IPS-18a (cell line): ENCODE measurements at regions not wholly inside any gene's neighbourhood (a gene's known extent, or its start where the extent isn't known, plus 50 kb on each side); places are given as distances from the start of the nearest gene placed in this dataset.
"Not testable (repeated sequence)": the region's sequence is repeated elsewhere in the genome, so short reads cannot be mapped to it uniquely, and the experiment has no call there.

Experiments used
- H3K27ac ChIP-seq: one replicate; pipeline ENCODE4 v1.5.1; 2013; ENCODE audit warnings: low read length
- H3K27me3 ChIP-seq: one replicate; pipeline ENCODE4 v1.6.1; 2013; ENCODE audit warnings: mild to moderate bottlenecking, low read length; ENCODE audit not compliant: control insufficient read depth, insufficient read depth
- H3K36me3 ChIP-seq: one replicate; pipeline ENCODE4 v1.6.1; 2013; ENCODE audit warnings: low read depth, low read length; ENCODE audit not compliant: control insufficient read depth
- H3K4me1 ChIP-seq: one replicate; pipeline ENCODE4 v1.6.1; 2013; ENCODE audit warnings: low read depth, low read length; ENCODE audit not compliant: control insufficient read depth
- H3K4me3 ChIP-seq: one replicate; pipeline ENCODE4 v1.5.1; 2013; ENCODE audit warnings: low read length
- H3K9ac ChIP-seq: one replicate; pipeline ENCODE4 v1.6.1; 2013; ENCODE audit warnings: mild to moderate bottlenecking, low read length, moderate library complexity
- H3K9me3 ChIP-seq: one replicate; pipeline ENCODE4 v1.6.1; 2013; ENCODE audit warnings: low read depth, low read length; ENCODE audit not compliant: control insufficient read depth

DNA sequence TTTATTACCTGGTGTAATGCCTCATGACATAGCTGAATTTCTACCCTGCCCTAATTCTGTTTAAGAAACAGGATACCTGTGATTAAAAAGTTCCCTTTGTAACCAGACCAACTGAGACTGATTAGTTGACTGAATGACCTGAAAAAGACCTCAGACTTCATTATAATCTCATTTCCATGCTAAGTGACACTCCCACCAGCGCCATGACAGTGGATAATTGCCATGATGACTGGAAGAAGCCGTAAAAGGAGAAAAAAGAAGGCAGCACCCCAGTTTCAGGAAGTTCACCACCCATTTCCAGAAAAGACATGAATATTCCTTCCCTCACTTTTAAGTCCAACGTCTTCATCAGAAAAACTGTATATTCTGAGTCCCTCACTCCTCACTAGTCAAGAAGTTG is 125.6 kb upstream of the HS3ST4 start:
- Histone ChIP-seq H3K9me3 (no peaks in the 10 kb centered on the region), H3K4me3 (no peak overlapping the region), H3K36me3 (no peaks in the 10 kb centered on the region), H3K4me1 (peaks cover 9% of the 10 kb centered on the region), H3K27me3 (no peaks in the 10 kb centered on the region), H3K9ac (no peak overlapping the region), H3K27ac (no peak overlapping the region)

DNA sequence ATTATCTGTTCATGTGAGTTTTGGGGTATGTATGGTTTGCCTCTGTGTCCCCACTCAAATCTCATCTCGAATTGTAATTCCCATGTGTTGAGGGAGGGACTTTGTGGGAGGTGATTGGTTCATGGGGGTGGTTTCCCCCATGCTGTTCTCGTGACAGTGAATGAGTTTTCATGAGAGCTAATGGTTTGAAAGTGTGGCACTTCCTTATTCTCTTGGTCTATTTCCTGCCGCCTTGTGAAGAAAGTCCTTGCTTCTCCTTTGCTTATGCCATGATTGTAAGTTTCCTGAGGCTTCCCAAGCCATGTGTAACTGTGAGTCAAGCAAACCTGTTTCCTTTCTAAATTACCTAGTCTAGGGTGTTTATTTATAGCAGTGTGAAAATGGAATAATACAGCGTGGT is 128.1 kb upstream of the HS3ST4 start:
- Histone ChIP-seq H3K9me3 (no peaks in the 10 kb centered on the region), H3K4me3 (no peak overlapping the region), H3K27me3 (no peaks in the 10 kb centered on the region), H3K9ac (no peak overlapping the region), H3K36me3 (no peaks in the 10 kb centered on the region), H3K27ac (no peak overlapping the region), H3K4me1 (peaks cover 9% of the 10 kb centered on the region)

- H3K4me3 ChIP-seq, H3K4me1 ChIP-seq, H3K27ac ChIP-seq, H3K9ac ChIP-seq, H3K36me3 ChIP-seq, H3K27me3 ChIP-seq, H3K9me3 ChIP-seq: not testable (repeated sequence)
Observed at GRCh38 chr16:25561723-25562122, 130.0 kb upstream of the HS3ST4 start.

DNA sequence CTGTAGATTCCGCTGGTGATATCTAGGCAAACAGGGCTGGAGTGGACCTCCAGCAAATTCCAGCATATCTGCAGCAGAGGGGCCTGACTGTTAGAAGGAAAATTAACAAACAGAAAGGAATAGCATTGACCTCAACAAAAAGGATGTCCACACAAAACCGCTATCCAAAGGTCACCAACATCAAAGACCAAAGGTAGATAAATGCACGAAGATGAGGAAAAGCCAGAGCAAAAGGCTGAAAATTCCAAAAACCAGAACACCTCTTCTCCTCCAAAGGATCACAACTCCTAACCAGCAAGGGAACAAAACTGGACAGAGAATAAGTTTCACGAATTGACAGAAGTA is 134.8 kb upstream of the HS3ST4 start:
- H3K36me3 ChIP-seq, H3K27ac ChIP-seq, H3K9me3 ChIP-seq, H3K9ac ChIP-seq, H3K27me3 ChIP-seq, H3K4me1 ChIP-seq, H3K4me3 ChIP-seq: not testable (repeated sequence)

GRCh38 chr16:25556289-25556967 is 135.3 kb upstream of the HS3ST4 start:
- not testable (repeated sequence) for H3K36me3 ChIP-seq, H3K9me3 ChIP-seq, H3K9ac ChIP-seq, H3K27ac ChIP-seq, H3K4me3 ChIP-seq, H3K27me3 ChIP-seq, H3K4me1 ChIP-seq

DNA sequence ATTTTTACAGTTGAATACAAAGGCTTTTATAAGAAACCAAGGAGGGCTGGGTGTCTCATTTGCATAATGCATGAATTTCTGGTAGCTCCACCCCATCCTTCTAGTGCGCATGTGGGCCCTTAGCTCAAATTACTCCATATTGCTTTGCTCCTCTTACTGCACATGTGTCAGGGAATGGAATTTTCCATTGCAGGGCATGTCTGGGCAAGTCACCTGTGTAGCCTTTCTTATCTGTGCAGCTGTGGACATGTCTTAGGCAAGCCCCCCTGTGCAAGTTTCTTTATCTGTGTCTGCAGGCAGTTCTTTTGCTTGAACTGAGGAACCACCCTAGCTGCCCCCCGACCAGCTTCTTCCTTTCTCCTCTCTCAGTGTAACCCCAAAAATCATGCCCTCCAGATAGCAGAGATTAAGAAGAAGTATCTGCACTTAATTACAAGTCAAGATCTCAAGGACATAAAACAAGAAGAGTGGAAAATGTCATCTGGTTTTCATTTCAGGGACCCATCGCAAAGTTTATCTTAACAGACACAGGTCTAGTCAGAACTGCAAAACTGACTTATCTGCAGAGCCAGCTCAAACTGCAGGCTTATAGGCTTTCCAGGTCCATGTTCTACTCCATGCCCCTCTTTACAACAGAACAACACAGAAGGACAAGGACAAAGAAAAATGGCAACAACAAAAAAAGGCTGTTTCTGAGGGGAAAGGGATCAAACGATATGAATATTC is 137.9 kb upstream of the HS3ST4 start:
- Histone ChIP-seq H3K9me3 (no peaks in the 10 kb centered on the region), H3K4me1 (no peaks in the 10 kb centered on the region), H3K27ac (no peak overlapping the region), H3K36me3 (no peaks in the 10 kb centered on the region), H3K9ac (no peak overlapping the region), H3K4me3 (no peak overlapping the region), H3K27me3 (no peaks in the 10 kb centered on the region)

- no peaks in the 10 kb centered on the region for H3K27me3 ChIP-seq
Observed at GRCh38 chr16:25550647-25551046, 141.1 kb upstream of the HS3ST4 start.

GRCh38 chr16:25546791-25547190 is 145.0 kb upstream of the HS3ST4 start:
- Histone ChIP-seq H3K4me3 (no peak overlapping the region), H3K36me3 (no peaks in the 10 kb centered on the region), H3K27me3 (no peaks in the 10 kb centered on the region), H3K27ac (no peak overlapping the region), H3K9me3 (no peaks in the 10 kb centered on the region), H3K9ac (no peak overlapping the region), H3K4me1 (no peaks in the 10 kb centered on the region)

More at GRCh38 chr16:25550647-25551046, 141.1 kb upstream of the HS3ST4 start:
- no peak overlapping the region for H3K4me3 ChIP-seq
- H3K4me1 ChIP-seq: no peaks in the 10 kb centered on the region
- H3K9ac ChIP-seq: no peak overlapping the region
- H3K9me3 ChIP-seq: no peaks in the 10 kb centered on the region
- H3K36me3 ChIP-seq: no peaks in the 10 kb centered on the region
- H3K27ac ChIP-seq: no peak overlapping the region

GRCh38 chr16:25544294-25544693 is 147.5 kb upstream of the HS3ST4 start:
- H3K27me3 ChIP-seq: no peaks in the 10 kb centered on the region
- H3K4me1 ChIP-seq: no peaks in the 10 kb centered on the region
- H3K27ac ChIP-seq: no peak overlapping the region
- no peaks in the 10 kb centered on the region for H3K36me3 ChIP-seq
- no peaks in the 10 kb centered on the region for H3K9me3 ChIP-seq
- H3K4me3 ChIP-seq: no peak overlapping the region
- H3K9ac ChIP-seq: no peak overlapping the region

DNA sequence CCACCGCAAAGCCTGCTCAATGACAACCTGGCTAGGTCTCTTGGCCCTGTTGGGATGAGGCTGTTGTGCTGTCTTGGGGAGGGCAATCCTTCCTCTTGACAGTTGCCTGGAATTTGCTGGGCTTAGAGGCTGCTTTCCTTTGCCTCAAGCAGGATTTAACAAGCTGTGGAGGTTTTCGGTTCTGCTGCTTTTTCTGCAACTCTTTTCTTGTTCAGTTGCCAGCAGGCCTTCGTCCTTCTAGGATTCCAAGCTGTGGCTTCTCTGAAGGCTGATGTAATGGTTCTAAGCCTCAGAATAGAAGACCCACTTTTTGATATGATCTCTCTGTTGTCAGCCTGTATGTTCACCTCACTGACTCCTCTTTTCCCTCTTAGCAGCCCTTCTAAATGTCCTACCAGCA is 149.5 kb upstream of the HS3ST4 start:
- no peak overlapping the region for H3K27ac ChIP-seq
- no peaks in the 10 kb centered on the region for H3K9me3 ChIP-seq
- H3K36me3 ChIP-seq: no peaks in the 10 kb centered on the region
- no peak overlapping the region for H3K4me3 ChIP-seq
- no peaks in the 10 kb centered on the region for H3K27me3 ChIP-seq
- no peaks in the 10 kb centered on the region for H3K4me1 ChIP-seq
- no peak overlapping the region for H3K9ac ChIP-seq

DNA sequence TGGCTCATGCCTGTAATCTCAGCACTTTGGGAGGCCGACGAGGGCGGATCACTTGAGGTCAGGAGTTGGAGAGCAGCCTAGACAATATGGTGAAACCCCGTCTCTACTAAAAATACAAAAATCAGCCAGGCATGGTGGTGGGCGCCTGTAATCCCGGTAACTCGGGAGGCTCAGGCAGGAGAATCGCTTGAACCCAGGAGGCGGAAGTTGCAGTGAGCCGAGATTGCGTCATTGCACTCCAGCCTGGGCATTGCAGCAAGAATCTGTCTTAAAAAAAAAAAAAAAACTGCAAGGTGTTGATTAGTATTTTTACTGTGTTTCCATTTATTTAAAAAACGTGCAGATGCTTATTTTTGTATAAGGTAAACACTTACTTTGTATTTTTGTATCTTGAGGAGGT is 152.0 kb upstream of the HS3ST4 start:
- H3K4me1 ChIP-seq, H3K27me3 ChIP-seq, H3K9ac ChIP-seq, H3K4me3 ChIP-seq, H3K27ac ChIP-seq, H3K9me3 ChIP-seq, H3K36me3 ChIP-seq: not testable (repeated sequence)

GRCh38 chr16:25523183-25523582 is 168.6 kb upstream of the HS3ST4 start:
- Histone ChIP-seq H3K9ac (no peak overlapping the region), H3K27me3 (no peaks in the 10 kb centered on the region), H3K9me3 (no peaks in the 10 kb centered on the region), H3K4me3 (no peak overlapping the region), H3K27ac (no peak overlapping the region), H3K4me1 (peaks cover 5% of the 10 kb centered on the region), H3K36me3 (no peaks in the 10 kb centered on the region)
